ENCODE measurements at regions not wholly inside any gene's neighbourhood (a gene's known extent, or its start where the extent isn't known, plus 50 kb on each side); places are given as distances from the start of the nearest gene placed in this dataset.
A peak's percentile ranks its signal among the peaks of the same experiment; 100 is the strongest.

GRCh38 chr14:22112004-22112403 is 438.4 kb upstream of the OR4E1 start:
- peak; percentile 63 for TF ChIP-seq CTCF (conservative IDR thresholded peaks at IDR 0.05)
- TF ChIP-seq EZH2 (IDR thresholded peaks at IDR 0.05; ENCODE audit: low read depth), result no peak

Measured in PC-9 (cell line).